H9 (cell line): ENCODE measurements at regions not wholly inside any gene's neighbourhood (a gene's known extent, or its start where the extent isn't known, plus 50 kb on each side); places are given as distances from the start of the nearest gene placed in this dataset.
"Not testable (repeated sequence)": the region's sequence is repeated elsewhere in the genome, so short reads cannot be mapped to it uniquely, and the experiment has no call there.

ENCODE experiments used
- DNase-seq: peaks from one replicate; pipeline ENCODE4 v3.0.0-alpha.2; 2017
- H2AFZ ChIP-seq: one replicate; pipeline ENCODE4 v1.6.1; 2013; ENCODE audit warnings: mild to moderate bottlenecking, low read length, control low read depth, moderate library complexity
- H2AK5ac ChIP-seq: 2 replicates; pipeline ENCODE4 v1.6.1; 2013; ENCODE audit warnings: low read length, control low read depth, mixed read lengths; ENCODE audit not compliant: insufficient read length
- H2BK120ac ChIP-seq: one replicate; pipeline ENCODE4 v1.6.1; 2013; ENCODE audit warnings: low read depth, mild to moderate bottlenecking, low read length, control low read depth, inconsistent platforms; ENCODE audit not compliant: poor library complexity, severe bottlenecking
- H2BK12ac ChIP-seq: 2 replicates; pipeline ENCODE4 v1.6.1; 2013; ENCODE audit warnings: low read length, control low read depth, mixed read lengths, low read depth; ENCODE audit not compliant: insufficient read length
- H2BK15ac ChIP-seq: 2 replicates; pipeline ENCODE4 v1.6.1; 2013; ENCODE audit warnings: low read depth, low read length, control low read depth
- H2BK20ac ChIP-seq: one replicate; pipeline ENCODE4 v1.6.1; 2013; ENCODE audit warnings: low read depth, mild to moderate bottlenecking, low read length, control low read depth, inconsistent platforms; ENCODE audit not compliant: poor library complexity, severe bottlenecking
- H2BK5ac ChIP-seq: 2 replicates; pipeline ENCODE4 v1.6.1; 2013; ENCODE audit warnings: low read length, control low read depth, mixed read lengths; ENCODE audit not compliant: insufficient read length
- H3K14ac ChIP-seq: 2 replicates; pipeline ENCODE4 v1.6.1; 2013; ENCODE audit warnings: low read length, control low read depth; ENCODE audit not compliant: insufficient read depth
- H3K18ac ChIP-seq: 2 replicates; pipeline ENCODE4 v1.6.1; 2013; ENCODE audit warnings: low read depth, mild to moderate bottlenecking, mixed read lengths, low read length, control low read depth; ENCODE audit not compliant: insufficient read length
- H3K23ac ChIP-seq: 2 replicates; pipeline ENCODE4 v1.6.1; 2013; ENCODE audit warnings: low read length, control low read depth, mixed read lengths, low read depth; ENCODE audit not compliant: insufficient read length
- H3K23me2 ChIP-seq: 2 replicates; pipeline ENCODE4 v1.6.1; 2013; ENCODE audit warnings: low read depth, mild to moderate bottlenecking, mixed read lengths, low read length, control low read depth; ENCODE audit not compliant: insufficient read length, poor library complexity, severe bottlenecking
- H3K27ac ChIP-seq: 2 replicates; pipeline ENCODE4 v1.5.1; 2013; ENCODE audit warnings: low read length, control low read depth, mixed read lengths, low read depth; ENCODE audit not compliant: insufficient read length
- H3K27me3 ChIP-seq: 2 replicates; pipeline ENCODE4 v1.6.1; 2013; ENCODE audit warnings: low read length, control low read depth, inconsistent platforms; ENCODE audit not compliant: insufficient read depth
- H3K4ac ChIP-seq: 2 replicates; pipeline ENCODE4 v1.6.1; 2013; ENCODE audit warnings: low read depth, mild to moderate bottlenecking, control low read depth, inconsistent platforms, low read length, moderate library complexity
- H3K4me1 ChIP-seq: 2 replicates; pipeline ENCODE4 v1.6.1; 2013; ENCODE audit warnings: low read length, control low read depth, inconsistent platforms; ENCODE audit not compliant: insufficient read depth
- H3K4me2 ChIP-seq: 2 replicates; pipeline ENCODE4 v1.6.1; 2013; ENCODE audit warnings: low read length, control low read depth, mixed read lengths; ENCODE audit not compliant: insufficient read length, insufficient read depth
- H3K56ac ChIP-seq: 2 replicates; pipeline ENCODE4 v1.6.1; 2013; ENCODE audit warnings: low read depth, mild to moderate bottlenecking, mixed read lengths, low read length, control low read depth; ENCODE audit not compliant: insufficient read length
- H3K79me1 ChIP-seq: 2 replicates; pipeline ENCODE4 v1.6.1; 2013; ENCODE audit warnings: low read depth, mild to moderate bottlenecking, moderate library complexity, low read length, control low read depth, inconsistent platforms; ENCODE audit not compliant: insufficient read depth, poor library complexity, severe bottlenecking
- H3K79me2 ChIP-seq: 2 replicates; pipeline ENCODE4 v1.6.1; 2013; ENCODE audit warnings: low read length, control low read depth, inconsistent platforms; ENCODE audit not compliant: insufficient read depth
- H3K9ac ChIP-seq: 2 replicates; pipeline ENCODE4 v1.6.1; 2013; ENCODE audit warnings: low read length, control low read depth, mixed read lengths; ENCODE audit not compliant: insufficient read length; ENCODE audit errors: extremely low read depth
- H3K9me3 ChIP-seq: one replicate; pipeline ENCODE4 v1.6.1; 2013; ENCODE audit warnings: low read depth, low read length, inconsistent platforms; ENCODE audit not compliant: control insufficient read depth
- H3T11ph ChIP-seq: one replicate; pipeline ENCODE4 v1.6.1; 2013; ENCODE audit warnings: mild to moderate bottlenecking, low read length, control low read depth, inconsistent platforms
- H4K20me1 ChIP-seq: one replicate; pipeline ENCODE4 v1.6.1; 2013; ENCODE audit not compliant: control insufficient read depth, insufficient read length, insufficient read depth
- H4K5ac ChIP-seq: 2 replicates; pipeline ENCODE4 v1.6.1; 2013; ENCODE audit warnings: low read depth, mild to moderate bottlenecking, mixed read lengths, low read length, control low read depth; ENCODE audit not compliant: insufficient read length
- H4K8ac ChIP-seq: replicated peaks from 2 replicates; pipeline ENCODE4 v1.6.1; 2013; ENCODE audit warnings: low read length, control low read depth, mixed read lengths, low read depth; ENCODE audit not compliant: insufficient read length
- H4K91ac ChIP-seq: 2 replicates; pipeline ENCODE4 v1.6.1; 2013; ENCODE audit warnings: low read depth, mild to moderate bottlenecking, moderate library complexity, mixed read lengths, low read length, control low read depth; ENCODE audit not compliant: insufficient read length
- H3K27ac Mint-ChIP-seq, 3 experiments: 2 replicates in 2 of 3; 3 replicates in 1 of 3; pipeline ENCODE4 v1.8.0; 2020 to 2021; ENCODE audit warnings: mixed read lengths in 3 of 3, mild to moderate bottlenecking in 1 of 3, moderate library complexity in 1 of 3
- H3K27me3 Mint-ChIP-seq: 2 replicates; pipeline ENCODE4 v1.8.0; 2021; ENCODE audit warnings: low read depth, mild to moderate bottlenecking, moderate library complexity, mixed read lengths
- H3K36me3 Mint-ChIP-seq, 3 experiments: 2 replicates in 2 of 3; 3 replicates in 1 of 3; pipeline ENCODE4 v1.8.0; 2020 to 2021; ENCODE audit warnings: low read depth in 3 of 3, mixed read lengths in 3 of 3; ENCODE audit not compliant: insufficient read depth in 1 of 3
- H3K4me1 Mint-ChIP-seq, 2 experiments: 2 replicates each; pipeline ENCODE4 v1.8.0; 2020; ENCODE audit warnings: mixed read lengths in 2 of 2
- H3K4me3 Mint-ChIP-seq, 2 experiments: 2 replicates in 1 of 2; 3 replicates in 1 of 2; pipeline ENCODE4 v1.8.0; 2020 to 2021; ENCODE audit warnings: mild to moderate bottlenecking in 2 of 2, mixed read lengths in 2 of 2, moderate library complexity in 1 of 2
- H3K9me3 Mint-ChIP-seq, 2 experiments: 2 replicates in 1 of 2; 3 replicates in 1 of 2; pipeline ENCODE4 v1.8.0; 2020; ENCODE audit warnings: mild to moderate bottlenecking in 2 of 2, mixed read lengths in 2 of 2, moderate library complexity in 1 of 2
- WGBS: extraction: QIAGEN DNeasy Blood & Tissue Kit; methylation state at CpG from one replicate; pipeline ENCODE4 v1.1.7; 2013; ENCODE audit warnings: missing lambda C conversion rate, low lambda C conversion rate, mixed read lengths; ENCODE audit not compliant: insufficient read length; ENCODE audit errors: extremely low coverage; 5-methylcytosine and 5-hydroxymethylcytosine counted together

- H2BK5ac ChIP-seq, H3K14ac ChIP-seq, H3K27me3 ChIP-seq, DNase-seq, H3K36me3 Mint-ChIP-seq, H3K9me3 Mint-ChIP-seq, H2AK5ac ChIP-seq, H3K27me3 Mint-ChIP-seq, H3K23me2 ChIP-seq, H2AFZ ChIP-seq, H3K27ac ChIP-seq, H3K18ac ChIP-seq, H2BK15ac ChIP-seq, H3K4me1 Mint-ChIP-seq, H3K23ac ChIP-seq, H3K79me2 ChIP-seq, H4K8ac ChIP-seq, H3K9ac ChIP-seq, H3K4me1 ChIP-seq, H4K5ac ChIP-seq, H2BK20ac ChIP-seq, H3K4me3 Mint-ChIP-seq, H3K4ac ChIP-seq, H2BK12ac ChIP-seq, H3K56ac ChIP-seq, H3K9me3 ChIP-seq, H4K91ac ChIP-seq, H2BK120ac ChIP-seq, H4K20me1 ChIP-seq, H3K4me2 ChIP-seq, H3T11ph ChIP-seq, H3K79me1 ChIP-seq: not testable (repeated sequence)
- peak overlapping the region in 1 of 3 experiments; percentile 23; a peak in 1 of 7 replicates for H3K27ac Mint-ChIP-seq
- no CpG with 5 or more reads among the region's 9 CpGs for WGBS
Measured at GRCh38 chr1:86805898-86806519, 101.6 kb downstream of the SH3GLB1 start.
